Ishikawa (cell line): ENCODE measurements at regions not wholly inside any gene's neighbourhood (a gene's known extent, or its start where the extent isn't known, plus 50 kb on each side); places are given as distances from the start of the nearest gene placed in this dataset.

ENCODE experiments used
- EP300 ChIP-seq: IDR thresholded peaks from 2 replicates; pipeline ENCODE4 v1.6.1; 2012; ENCODE audit warnings: borderline replicate concordance
- TF ChIP-seq, protein P1 (sequence below): IDR thresholded peaks from 2 replicates; pipeline ENCODE4 v1.6.1; 2012

DNA sequence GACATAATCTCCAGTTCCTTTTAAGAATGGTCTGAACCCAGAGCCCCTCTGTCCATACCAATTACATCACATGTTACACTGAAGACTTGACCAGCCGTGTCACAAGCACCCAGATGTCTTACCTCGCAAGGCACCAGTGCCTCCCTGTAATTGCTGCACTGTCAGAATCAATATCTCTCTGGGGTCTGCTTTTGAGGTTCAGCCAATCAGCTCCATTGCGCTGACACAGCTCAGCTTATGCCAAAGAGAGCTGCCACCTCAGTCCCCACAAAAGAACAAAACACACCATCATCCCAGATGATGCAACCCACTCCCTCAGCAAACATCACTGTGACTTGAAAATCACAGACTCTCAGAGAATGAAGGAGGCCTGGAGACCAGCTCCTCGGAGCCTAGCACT lies 82.5 kb upstream of the SORBS2 start:
- TF ChIP-seq, protein P1, sequence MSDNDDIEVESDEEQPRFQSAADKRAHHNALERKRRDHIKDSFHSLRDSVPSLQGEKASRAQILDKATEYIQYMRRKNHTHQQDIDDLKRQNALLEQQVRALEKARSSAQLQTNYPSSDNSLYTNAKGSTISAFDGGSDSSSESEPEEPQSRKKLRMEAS: no peak
- TF ChIP-seq EP300: no peak
